ENCODE measurements at regions not wholly inside any gene's neighbourhood (a gene's known extent, or its start where the extent isn't known, plus 50 kb on each side); places are given as distances from the start of the nearest gene placed in this dataset.

GRCh38 chr12:86713121-86713520, 456.9 kb upstream of the MGAT4C start:
- TF ChIP-seq EZH2 (IDR thresholded peaks at IDR 0.05; ENCODE audit: low read length), result no peak
- no peak for TF ChIP-seq CTCF (optimal IDR thresholded peaks at IDR 0.05 in 1 of 3, IDR thresholded peaks at IDR 0.05 in 1 of 3, conservative IDR thresholded peaks at IDR 0.05 in 1 of 3; ENCODE audit: extremely low read depth in 1 of 3, insufficient read depth in 2 of 3, low read length in 3 of 3)

Data from keratinocyte (primary cell).